GM12878 (cell line): ENCODE measurements at regions not wholly inside any gene's neighbourhood (a gene's known extent, or its start where the extent isn't known, plus 50 kb on each side); places are given as distances from the start of the nearest gene placed in this dataset.

Experiments
- CBX3 ChIP-seq: fragments of 200-600 bp; sonication (generic); IDR thresholded peaks from 2 replicates; pipeline ENCODE4 v1.6.1; 2016; ENCODE audit warnings: low read depth, borderline replicate concordance
- TF ChIP-seq, protein P1 (sequence below): fragments of 450-650 bp; IDR thresholded peaks from 2 replicates; pipeline ENCODE4 v1.6.1; 2017; ENCODE audit warnings: mild to moderate bottlenecking, low read depth, inconsistent platforms; ENCODE audit not compliant: poor library complexity, severe bottlenecking
- TF ChIP-seq, protein P2 (sequence below): fragments of 450-650 bp; IDR thresholded peaks from 2 replicates; pipeline ENCODE4 v1.6.1; 2017; ENCODE audit warnings: mild to moderate bottlenecking, moderate library complexity

DNA sequence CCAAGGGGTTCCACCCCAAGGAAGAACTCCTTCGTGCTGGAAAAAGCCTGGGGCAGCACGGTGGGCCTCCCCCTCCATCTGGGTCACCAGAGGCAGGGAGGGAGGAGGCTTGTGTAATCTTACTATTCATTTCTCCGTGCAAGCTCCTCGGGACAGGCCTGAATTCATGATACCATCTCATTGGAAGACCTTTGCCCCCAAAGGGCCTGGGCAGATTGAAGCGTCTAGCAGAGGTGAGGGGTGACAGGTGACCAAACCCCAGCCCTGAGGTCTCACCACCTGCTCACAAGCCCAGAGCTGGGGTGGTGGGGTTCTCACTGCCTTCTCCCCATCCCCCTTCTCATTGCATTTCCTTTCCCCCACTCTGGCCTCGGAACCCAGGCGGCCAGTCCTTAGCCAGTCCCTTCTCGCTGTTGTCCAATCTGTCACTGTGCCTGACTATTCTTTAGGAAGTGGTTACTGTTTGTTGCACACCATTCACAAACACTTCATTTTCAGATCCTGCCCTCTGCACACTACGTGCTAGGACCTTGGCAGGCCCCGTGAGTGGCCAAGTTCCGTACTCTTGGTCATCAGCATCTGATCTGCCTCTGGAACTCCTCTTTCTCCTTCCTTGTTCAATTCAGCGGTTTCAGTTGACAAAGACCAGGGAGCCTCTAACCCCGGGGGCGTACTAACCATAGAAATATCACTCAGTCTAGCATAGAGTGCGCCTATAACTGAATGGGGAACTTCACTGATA is 137.1 kb downstream of the LY86 start (continued):
- TF ChIP-seq, protein P1, sequence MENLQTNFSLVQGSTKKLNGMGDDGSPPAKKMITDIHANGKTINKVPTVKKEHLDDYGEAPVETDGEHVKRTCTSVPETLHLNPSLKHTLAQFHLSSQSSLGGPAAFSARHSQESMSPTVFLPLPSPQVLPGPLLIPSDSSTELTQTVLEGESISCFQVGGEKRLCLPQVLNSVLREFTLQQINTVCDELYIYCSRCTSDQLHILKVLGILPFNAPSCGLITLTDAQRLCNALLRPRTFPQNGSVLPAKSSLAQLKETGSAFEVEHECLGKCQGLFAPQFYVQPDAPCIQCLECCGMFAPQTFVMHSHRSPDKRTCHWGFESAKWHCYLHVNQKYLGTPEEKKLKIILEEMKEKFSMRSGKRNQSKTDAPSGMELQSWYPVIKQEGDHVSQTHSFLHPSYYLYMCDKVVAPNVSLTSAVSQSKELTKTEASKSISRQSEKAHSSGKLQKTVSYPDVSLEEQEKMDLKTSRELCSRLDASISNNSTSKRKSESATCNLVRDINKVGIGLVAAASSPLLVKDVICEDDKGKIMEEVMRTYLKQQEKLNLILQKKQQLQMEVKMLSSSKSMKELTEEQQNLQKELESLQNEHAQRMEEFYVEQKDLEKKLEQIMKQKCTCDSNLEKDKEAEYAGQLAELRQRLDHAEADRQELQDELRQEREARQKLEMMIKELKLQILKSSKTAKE = no peak
- TF ChIP-seq, protein P2, sequence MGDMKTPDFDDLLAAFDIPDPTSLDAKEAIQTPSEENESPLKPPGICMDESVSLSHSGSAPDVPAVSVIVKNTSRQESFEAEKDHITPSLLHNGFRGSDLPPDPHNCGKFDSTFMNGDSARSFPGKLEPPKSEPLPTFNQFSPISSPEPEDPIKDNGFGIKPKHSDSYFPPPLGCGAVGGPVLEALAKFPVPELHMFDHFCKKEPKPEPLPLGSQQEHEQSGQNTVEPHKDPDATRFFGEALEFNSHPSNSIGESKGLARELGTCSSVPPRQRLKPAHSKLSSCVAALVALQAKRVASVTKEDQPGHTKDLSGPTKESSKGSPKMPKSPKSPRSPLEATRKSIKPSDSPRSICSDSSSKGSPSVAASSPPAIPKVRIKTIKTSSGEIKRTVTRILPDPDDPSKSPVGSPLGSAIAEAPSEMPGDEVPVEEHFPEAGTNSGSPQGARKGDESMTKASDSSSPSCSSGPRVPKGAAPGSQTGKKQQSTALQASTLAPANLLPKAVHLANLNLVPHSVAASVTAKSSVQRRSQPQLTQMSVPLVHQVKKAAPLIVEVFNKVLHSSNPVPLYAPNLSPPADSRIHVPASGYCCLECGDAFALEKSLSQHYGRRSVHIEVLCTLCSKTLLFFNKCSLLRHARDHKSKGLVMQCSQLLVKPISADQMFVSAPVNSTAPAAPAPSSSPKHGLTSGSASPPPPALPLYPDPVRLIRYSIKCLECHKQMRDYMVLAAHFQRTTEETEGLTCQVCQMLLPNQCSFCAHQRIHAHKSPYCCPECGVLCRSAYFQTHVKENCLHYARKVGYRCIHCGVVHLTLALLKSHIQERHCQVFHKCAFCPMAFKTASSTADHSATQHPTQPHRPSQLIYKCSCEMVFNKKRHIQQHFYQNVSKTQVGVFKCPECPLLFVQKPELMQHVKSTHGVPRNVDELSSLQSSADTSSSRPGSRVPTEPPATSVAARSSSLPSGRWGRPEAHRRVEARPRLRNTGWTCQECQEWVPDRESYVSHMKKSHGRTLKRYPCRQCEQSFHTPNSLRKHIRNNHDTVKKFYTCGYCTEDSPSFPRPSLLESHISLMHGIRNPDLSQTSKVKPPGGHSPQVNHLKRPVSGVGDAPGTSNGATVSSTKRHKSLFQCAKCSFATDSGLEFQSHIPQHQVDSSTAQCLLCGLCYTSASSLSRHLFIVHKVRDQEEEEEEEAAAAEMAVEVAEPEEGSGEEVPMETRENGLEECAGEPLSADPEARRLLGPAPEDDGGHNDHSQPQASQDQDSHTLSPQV = no peak
- no peak for TF ChIP-seq CBX3
